ENCODE measurements at regions not wholly inside any gene's neighbourhood (a gene's known extent, or its start where the extent isn't known, plus 50 kb on each side); places are given as distances from the start of the nearest gene placed in this dataset.

DNA sequence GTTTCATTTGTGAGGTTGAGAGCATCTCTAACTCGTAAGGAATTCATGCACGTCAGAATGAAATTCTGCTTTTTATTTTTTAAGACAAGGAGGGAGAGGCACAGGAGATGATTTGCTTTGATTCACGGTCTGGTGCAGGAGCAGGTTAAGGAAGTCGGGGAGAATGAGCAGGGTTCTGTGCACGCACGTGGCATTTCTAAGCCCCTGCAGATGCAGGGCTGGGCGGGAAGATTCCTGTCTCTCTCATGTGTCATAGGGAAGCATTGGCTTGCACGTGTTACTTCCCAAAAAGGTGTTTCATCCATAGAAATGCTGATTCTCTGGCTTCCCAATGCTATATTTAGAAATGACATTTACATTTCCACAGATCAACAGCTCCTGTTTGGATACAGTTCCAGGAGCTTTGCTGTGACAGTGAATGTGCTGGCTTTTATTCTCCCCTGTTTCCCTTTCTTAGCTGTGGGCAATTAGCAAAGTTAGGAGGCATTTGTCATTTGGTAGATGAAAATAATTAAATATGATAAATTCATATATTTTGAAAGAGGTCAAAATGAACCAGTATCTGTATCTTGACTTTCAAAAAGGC is 119.7 kb upstream of the ZFP64 start:
- Histone ChIP-seq H3K4me2 (ENCODE audit: low read length) (no peak overlapping the region), H3K4me1 (ENCODE audit: low read length) (no peaks in the 10 kb centered on the region)

DNA sequence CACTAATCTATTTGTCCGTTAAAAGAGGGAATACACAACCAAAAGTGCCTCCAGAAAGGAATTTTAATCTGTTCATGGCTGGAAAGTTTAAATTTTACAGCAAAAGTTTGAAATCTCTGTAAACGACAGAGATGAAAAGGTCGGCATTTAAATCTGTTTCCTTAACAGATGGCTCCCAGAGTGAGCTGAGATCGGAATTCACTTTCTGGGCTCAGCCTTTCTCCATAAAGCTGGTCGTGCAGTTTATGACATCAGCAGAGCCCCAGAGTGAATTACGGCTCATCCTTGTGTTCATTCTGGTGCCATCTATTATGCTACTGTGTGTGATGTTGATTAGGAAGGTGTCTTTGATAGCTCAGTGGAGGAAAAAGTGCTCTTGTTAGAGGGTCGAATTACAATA is 117.6 kb upstream of the ZFP64 start:
- 0 out of 2 replicates have a peak, but pooled peaks cover 11% of the 10 kb centered on the region for H3K27me3 ChIP-seq (ENCODE audit: low read depth, low read length)
- TF ChIP-seq EZH2phosphoT487 (IDR thresholded peaks at IDR 0.05; ENCODE audit: low read depth) = no peak
- TF ChIP-seq, protein P1, sequence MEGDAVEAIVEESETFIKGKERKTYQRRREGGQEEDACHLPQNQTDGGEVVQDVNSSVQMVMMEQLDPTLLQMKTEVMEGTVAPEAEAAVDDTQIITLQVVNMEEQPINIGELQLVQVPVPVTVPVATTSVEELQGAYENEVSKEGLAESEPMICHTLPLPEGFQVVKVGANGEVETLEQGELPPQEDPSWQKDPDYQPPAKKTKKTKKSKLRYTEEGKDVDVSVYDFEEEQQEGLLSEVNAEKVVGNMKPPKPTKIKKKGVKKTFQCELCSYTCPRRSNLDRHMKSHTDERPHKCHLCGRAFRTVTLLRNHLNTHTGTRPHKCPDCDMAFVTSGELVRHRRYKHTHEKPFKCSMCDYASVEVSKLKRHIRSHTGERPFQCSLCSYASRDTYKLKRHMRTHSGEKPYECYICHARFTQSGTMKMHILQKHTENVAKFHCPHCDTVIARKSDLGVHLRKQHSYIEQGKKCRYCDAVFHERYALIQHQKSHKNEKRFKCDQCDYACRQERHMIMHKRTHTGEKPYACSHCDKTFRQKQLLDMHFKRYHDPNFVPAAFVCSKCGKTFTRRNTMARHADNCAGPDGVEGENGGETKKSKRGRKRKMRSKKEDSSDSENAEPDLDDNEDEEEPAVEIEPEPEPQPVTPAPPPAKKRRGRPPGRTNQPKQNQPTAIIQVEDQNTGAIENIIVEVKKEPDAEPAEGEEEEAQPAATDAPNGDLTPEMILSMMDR (IDR thresholded peaks at IDR 0.05; ENCODE audit: low read depth, low read length) = no peak
- H3K27ac ChIP-seq (ENCODE audit: low read length) = no peak overlapping the region
- no peak overlapping the region for H2AFZ ChIP-seq (ENCODE audit: low read depth, low read length)
- H3K9ac ChIP-seq (ENCODE audit: low read length) = no peak overlapping the region
- no peak overlapping the region for H3K4me3 ChIP-seq (ENCODE audit: low read length)
- H3K4me2 ChIP-seq (ENCODE audit: low read length) = no peak overlapping the region
- no peaks in the 10 kb centered on the region for H3K9me3 ChIP-seq (ENCODE audit: insufficient read depth, low read length)
- H4K20me1 ChIP-seq (ENCODE audit: insufficient read depth, low read length) = no peaks in the 10 kb centered on the region
- H3K4me1 ChIP-seq (ENCODE audit: low read length) = no peaks in the 10 kb centered on the region
- H3K79me2 ChIP-seq (ENCODE audit: low read length) = no peaks in the 10 kb centered on the region
- no peaks in the 10 kb centered on the region for H3K36me3 ChIP-seq (replicated peaks; ENCODE audit: low read depth, low read length)

More for the DNA sequence above, 119.7 kb upstream of the ZFP64 start:
- Histone ChIP-seq H2AFZ (ENCODE audit: low read depth, low read length) (no peak overlapping the region), H3K9ac (ENCODE audit: low read length) (no peak overlapping the region), H3K27ac (ENCODE audit: low read length) (no peak overlapping the region), H3K27me3 (ENCODE audit: low read depth, low read length) (0 out of 2 replicates have a peak, but pooled peaks cover 14% of the 10 kb centered on the region), H3K4me3 (ENCODE audit: low read length) (no peak overlapping the region), H3K9me3 (ENCODE audit: insufficient read depth, low read length) (no peaks in the 10 kb centered on the region), H4K20me1 (ENCODE audit: insufficient read depth, low read length) (no peaks in the 10 kb centered on the region), H3K36me3 (replicated peaks; ENCODE audit: low read depth, low read length) (no peaks in the 10 kb centered on the region), H3K79me2 (ENCODE audit: low read length) (no peaks in the 10 kb centered on the region)
- no peak for TF ChIP-seq EZH2phosphoT487 (IDR thresholded peaks at IDR 0.05; ENCODE audit: low read depth)
- TF ChIP-seq, protein P1 (IDR thresholded peaks at IDR 0.05; ENCODE audit: low read depth, low read length) = no peak

DNA sequence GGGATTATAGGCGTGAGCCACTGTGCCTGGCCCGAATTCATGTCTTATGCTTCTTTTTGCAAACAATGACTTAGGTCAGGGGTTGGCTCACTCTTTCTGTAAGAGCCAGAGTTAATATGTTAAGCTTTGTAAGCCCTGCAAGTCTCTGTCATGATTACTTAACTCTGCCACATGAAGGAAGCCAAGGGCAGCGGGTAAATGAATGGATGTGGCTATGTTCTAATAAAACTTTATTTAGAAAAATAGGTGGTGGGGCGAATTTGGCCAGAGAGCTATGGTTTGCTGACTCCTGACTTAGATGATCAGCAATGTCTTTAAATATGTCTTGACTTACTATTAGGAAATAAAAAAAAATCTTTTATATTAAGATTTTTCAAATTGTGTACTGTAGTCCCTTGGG is 114.9 kb upstream of the ZFP64 start:
- H2AFZ ChIP-seq (ENCODE audit: low read depth, low read length) = no peak overlapping the region
- H3K27me3 ChIP-seq (ENCODE audit: low read depth, low read length) = peaks cover 26% of the 10 kb centered on the region; the same call in 1 of the 2 replicates

DNA sequence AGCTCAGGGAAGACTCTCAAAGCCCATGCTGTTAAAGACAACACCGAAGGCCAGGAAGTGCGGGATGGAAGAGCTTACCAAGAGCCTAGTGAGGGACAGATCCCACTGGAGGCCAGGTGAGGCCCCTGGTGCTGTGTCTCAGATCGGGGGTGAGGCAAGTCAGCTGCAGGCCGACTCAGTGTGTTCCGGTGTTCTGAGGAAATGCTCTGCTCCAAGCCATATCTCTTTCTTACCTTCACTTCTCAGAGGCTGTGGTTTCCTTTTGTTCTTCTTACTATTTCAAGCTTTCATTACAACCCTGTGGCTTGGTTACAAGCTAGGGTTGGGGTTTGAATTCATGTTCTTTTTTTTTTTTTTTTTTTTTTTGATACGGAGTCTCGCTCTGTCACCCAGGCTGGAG is 114.3 kb upstream of the ZFP64 start:
- Histone ChIP-seq H3K27me3 (ENCODE audit: low read depth, low read length) (peaks cover 30% of the 10 kb centered on the region), H3K79me2 (ENCODE audit: low read length) (no peaks in the 10 kb centered on the region), H4K20me1 (ENCODE audit: insufficient read depth, low read length) (no peaks in the 10 kb centered on the region), H3K4me2 (ENCODE audit: low read length) (no peak overlapping the region), H3K4me1 (ENCODE audit: low read length) (no peaks in the 10 kb centered on the region), H2AFZ (ENCODE audit: low read depth, low read length) (no peak overlapping the region), H3K36me3 (replicated peaks; ENCODE audit: low read depth, low read length) (no peaks in the 10 kb centered on the region), H3K9me3 (ENCODE audit: insufficient read depth, low read length) (no peaks in the 10 kb centered on the region), H3K9ac (ENCODE audit: low read length) (no peak overlapping the region), H3K27ac (ENCODE audit: low read length) (no peak overlapping the region), H3K4me3 (ENCODE audit: low read length) (no peak overlapping the region)
- TF ChIP-seq, protein P1 (IDR thresholded peaks at IDR 0.05; ENCODE audit: low read depth, low read length) = no peak
- no peak for TF ChIP-seq EZH2phosphoT487 (IDR thresholded peaks at IDR 0.05; ENCODE audit: low read depth)

More for the DNA sequence above, 114.9 kb upstream of the ZFP64 start:
- no peaks in the 10 kb centered on the region for H3K4me1 ChIP-seq (ENCODE audit: low read length)
- no peaks in the 10 kb centered on the region for H3K36me3 ChIP-seq (replicated peaks; ENCODE audit: low read depth, low read length)
- no peak overlapping the region for H3K4me3 ChIP-seq (ENCODE audit: low read length)
- no peak overlapping the region for H3K27ac ChIP-seq (ENCODE audit: low read length)
- no peaks in the 10 kb centered on the region for H4K20me1 ChIP-seq (ENCODE audit: insufficient read depth, low read length)
- no peaks in the 10 kb centered on the region for H3K9me3 ChIP-seq (ENCODE audit: insufficient read depth, low read length)
- H3K4me2 ChIP-seq (ENCODE audit: low read length) = no peak overlapping the region
- H3K79me2 ChIP-seq (ENCODE audit: low read length) = no peaks in the 10 kb centered on the region
- no peak for TF ChIP-seq EZH2phosphoT487 (IDR thresholded peaks at IDR 0.05; ENCODE audit: low read depth)
- TF ChIP-seq, protein P1 (IDR thresholded peaks at IDR 0.05; ENCODE audit: low read depth, low read length) = no peak
- no peak overlapping the region for H3K9ac ChIP-seq (ENCODE audit: low read length)
